ENCODE measurements at regions not wholly inside any gene's neighbourhood (a gene's known extent, or its start where the extent isn't known, plus 50 kb on each side); places are given as distances from the start of the nearest gene placed in this dataset.
A peak's percentile ranks its signal among the peaks of the same experiment; 100 is the strongest.
"Not testable (repeated sequence)": the region's sequence is repeated elsewhere in the genome, so short reads cannot be mapped to it uniquely, and the experiment has no call there.

GRCh38 chr5:38681029-38681706 is 124.7 kb upstream of the LIFR start:
- no peak for DNase-seq

- DNase-seq, result no peak
Observed at GRCh38 chr5:38681966-38682365, 125.5 kb upstream of the LIFR start.

DNA sequence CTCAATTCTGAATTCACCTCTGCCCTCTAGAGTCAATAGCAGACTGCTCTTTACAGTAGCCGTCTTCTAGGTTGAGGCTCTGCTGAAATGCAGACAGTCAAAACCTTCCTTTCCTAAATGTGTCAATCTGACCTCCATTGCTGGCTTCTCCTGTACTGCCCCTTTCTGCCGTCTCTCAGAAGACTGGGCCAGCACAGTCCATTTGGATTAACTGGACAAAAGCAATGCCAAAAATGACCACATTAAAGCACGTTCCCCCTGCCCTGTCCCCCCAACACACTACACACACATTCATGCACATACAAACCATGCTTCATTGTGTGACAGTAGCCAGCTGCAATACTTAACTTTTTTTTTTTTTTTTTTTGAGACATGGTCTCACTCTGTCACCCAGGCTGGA is 130.2 kb upstream of the LIFR start:
- no peak for DNase-seq

DNA sequence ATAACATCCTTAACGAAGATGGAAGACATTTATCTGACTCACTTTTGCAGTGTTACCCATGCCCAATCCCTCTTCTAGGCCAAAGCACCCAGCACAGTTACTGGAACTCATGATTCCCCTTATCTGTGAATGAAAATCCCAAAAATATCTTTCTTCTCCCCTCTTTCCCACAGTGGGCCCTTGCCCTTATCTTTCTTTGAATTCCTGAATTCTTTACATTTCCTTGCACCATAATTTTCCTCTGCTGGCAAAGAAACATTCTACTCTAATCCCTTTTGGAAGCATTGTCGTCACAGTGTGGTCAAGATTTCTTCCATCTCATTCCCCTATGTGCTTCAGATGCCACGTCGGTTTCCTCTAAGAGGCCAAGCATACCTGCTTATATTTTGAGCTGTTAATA is 135.9 kb upstream of the LIFR start:
- DNase-seq, result no peak

- DNase-seq, result no peak
Observed at GRCh38 chr5:38692781-38693527, 136.5 kb upstream of the LIFR start.

DNA sequence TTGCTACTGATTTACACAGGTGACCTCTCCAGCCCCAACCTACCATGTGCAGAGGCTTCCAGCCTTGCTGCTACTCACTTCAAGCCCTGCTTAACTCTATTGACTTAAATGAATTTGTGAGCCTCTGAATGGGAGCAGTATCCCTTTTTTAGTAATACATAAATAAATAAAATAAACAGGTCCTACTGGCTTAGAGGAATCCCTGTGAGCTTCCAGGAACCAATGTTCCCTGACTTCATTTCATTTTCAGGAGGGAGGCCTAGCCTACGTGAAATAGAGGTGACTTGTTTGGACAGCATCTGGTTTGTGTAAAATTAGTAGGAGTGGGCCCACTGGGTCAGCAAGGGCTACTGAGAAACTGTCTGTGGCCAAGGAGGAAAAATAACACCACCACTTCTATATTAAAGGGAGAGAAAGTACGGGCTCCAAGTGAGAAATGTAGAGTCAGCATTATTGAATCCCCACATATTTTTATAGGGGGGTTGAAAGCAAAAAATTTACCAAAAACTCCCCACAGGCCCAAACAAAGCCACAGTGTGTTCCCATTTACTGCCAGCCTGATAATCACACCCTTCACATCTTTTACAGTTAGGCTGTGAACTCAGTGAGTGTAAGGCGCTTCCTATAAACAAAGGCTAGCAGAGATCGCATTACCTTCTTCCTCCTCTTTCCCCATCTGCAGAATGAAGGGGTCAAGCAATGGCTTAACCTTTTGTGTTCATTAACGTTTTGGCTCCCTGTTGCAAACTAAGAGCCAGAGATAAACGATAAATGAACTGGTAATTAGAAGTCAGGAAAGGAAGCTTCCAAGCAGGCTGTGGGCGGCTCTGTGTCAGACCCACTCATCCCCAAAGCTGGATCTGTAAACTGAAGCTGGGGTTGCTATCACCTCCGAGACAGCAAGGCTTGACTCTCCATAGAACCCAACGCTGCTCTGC is 138.8 kb upstream of the LIFR start:
- no peak for DNase-seq

DNA sequence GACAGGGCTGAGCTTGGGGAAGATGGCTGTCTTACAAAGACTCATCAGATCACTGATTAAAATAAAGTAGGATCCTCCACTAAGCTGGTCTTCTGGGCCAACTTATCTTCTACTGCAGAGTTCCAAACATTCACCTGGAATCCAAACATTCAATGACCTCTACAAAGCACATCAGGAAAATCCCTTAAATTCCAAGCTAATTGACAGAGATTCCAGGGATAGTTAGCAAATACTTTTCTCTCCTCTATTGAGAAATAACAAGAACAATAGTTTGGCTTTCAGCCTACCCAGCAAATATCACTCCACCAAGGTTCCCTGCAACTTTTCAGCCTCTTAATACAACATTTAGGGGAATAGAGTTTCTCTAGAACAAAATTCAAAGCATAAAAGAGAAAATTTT is 140.6 kb upstream of the LIFR start:
- DNase-seq, result no peak

DNA sequence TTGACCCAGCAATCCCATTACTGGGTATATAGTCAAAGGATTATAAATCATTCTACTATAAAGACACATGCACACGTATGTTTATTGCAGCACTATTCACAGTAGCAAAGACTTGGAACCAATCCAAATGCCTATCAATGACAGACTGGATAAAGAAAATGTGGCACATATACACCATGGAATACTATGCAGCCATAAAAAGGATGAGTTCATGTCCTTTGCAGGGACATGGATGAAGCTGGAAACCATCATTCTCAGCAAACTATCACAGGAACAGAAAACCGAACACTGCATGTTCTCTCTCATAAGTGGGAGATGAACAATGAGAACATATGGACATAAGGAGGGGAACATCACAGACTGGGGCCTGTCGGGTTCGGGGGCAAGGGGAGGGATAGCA is 140.3 kb upstream of the OSMR start:
- DNase-seq, result not testable (repeated sequence)

- no peak for DNase-seq
Observed at GRCh38 chr5:38706376-38706775, 139.4 kb upstream of the OSMR start.

- peak; percentile 37 for DNase-seq
Observed at GRCh38 chr5:38707352-38708210, 138.2 kb upstream of the OSMR start.

DNA sequence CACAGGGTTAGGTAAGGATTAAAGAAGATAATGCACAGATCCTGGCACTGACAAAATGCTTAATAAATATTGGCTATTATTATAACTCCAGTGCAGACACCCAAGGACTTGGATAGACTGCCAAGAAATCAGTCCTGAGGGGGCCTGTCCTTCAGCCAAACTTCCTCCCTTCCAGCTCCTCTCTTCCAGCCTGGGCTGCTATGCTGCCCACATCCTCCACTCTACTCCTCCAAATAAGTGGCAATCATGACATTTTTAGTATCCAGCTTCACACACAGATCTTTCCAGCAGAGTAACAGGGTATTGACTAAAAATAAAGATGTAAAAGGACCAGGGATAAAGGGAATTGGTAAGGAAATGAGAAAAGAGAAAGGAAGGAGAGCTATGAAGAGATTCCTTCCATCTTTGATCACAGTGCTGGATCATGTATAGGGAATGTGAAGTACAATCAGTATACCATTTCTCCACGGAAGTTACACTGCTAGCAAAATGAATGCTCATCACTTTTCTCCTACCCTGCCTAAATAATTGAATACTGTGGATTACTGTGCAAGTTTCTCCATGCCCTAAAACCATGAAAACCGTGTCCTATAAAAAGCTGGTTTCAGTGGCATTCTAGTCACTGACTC is 136.0 kb upstream of the OSMR start:
- no peak for DNase-seq

DNA sequence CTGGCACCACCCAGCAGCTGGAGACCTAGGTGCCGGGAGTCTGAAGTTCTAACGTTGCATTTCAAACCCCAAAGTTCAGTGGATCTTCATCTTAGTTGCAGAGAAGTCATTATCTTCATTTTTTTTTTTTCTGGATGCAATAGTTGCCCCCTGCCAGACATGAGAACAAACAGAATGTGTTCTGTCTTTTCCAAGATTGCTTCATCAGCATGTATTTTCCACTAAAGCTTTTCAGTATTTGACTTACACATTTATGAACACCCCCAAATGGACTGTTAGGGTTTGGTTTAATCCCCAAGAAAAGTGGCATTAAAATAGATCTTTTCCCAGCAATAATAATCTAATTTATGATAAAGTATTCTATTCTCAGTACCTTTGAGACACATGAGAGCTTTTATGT is 135.2 kb upstream of the OSMR start:
- no peak for DNase-seq

GRCh38 chr5:38712391-38712790 is 133.4 kb upstream of the OSMR start:
- DNase-seq, result no peak

GRCh38 chr5:38714240-38714639 is 131.6 kb upstream of the OSMR start:
- no peak for DNase-seq

DNA sequence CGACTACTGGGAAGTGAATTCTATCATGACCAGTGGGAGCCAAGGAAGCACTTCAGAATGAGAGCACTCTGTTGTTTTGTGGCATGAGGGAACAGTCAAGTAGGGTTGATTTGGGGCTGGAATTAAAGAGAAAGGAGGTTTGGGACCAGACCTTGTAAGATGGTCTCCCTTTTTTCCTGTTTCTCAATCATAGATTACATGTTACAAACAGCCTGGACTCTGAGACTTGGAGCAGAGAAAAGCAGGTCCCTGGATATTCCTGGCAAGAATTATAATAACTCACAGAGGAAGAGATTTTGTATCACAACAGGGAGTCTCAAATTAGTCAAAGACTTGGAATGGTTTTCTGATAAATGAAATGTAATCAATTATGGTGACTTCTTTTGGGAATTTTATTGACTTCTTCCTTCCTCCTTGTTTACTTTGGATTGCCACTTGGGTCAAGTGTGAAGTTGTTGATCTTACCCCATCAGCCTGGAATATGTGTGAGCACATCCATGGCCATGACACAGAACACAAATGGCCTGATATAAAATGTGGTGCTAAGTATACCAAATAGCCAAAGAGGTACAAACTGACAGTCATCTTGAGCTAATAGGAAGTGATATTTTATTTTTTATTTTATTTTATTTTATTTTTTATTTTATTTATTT is 131.0 kb upstream of the OSMR start:
- DNase-seq, result no peak

DNA sequence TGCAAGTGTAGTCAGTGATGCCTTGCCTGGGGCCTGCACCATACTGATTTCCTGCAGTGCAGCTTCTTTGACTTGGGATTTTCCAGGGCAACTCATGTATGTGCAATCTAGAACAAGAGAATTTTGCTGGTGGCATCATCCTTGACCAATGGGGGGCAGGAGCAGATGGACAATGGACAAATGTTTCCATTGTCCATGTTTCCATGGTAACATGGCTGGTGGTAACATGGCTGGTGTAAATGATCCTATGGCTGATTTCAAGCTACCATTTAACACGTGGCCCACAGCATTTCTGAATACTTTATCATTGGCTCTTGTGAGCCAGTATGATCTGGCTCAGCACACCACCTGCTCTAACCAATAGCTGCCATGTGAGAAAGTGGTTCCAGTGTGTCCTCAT is 130.1 kb upstream of the OSMR start:
- no peak for DNase-seq

DNA sequence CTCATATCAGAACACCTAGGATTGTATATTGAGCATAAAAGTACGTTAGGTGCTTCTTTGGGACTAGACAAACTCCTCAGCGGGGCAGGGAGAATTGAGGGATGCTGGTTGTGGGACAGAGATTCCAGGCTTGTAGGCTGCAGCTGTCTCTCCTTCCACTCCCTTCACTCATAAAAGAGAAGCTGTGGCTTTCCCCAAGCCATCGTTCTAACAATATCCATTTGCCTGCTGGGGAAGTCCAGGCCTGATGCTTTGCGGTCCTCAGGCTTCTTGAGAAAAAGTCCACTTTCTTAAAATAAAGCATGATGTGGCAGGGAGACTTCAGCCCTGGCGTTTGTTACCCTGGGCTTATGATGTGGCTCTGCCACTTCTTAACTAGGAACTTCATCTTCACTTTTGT is 129.3 kb upstream of the OSMR start:
- DNase-seq, result no peak

GRCh38 chr5:38718771-38719391 is 126.9 kb upstream of the OSMR start:
- no peak for DNase-seq

- DNase-seq, result no peak
Observed at GRCh38 chr5:38719403-38719802, 126.4 kb upstream of the OSMR start.

DNA sequence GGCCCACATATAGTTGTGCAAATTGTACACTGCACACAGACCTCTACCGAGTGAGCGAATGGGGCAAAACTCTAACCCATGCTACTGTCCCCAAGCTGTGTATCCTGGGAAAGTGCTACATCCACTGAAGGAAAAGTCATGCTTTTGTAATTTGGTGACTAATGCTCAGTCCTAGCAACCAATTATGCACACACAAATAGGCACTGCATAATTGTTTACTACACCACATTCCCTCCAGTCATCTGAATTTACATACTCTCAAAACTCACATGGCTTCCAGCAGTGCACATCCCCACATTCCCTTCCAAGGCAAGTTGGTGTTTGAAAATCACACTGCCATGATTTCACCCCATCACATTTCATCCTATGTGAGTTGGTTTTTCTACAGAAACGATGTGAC is 125.9 kb upstream of the OSMR start:
- DNase-seq, result no peak

Measured in hematopoietic multipotent progenitor cell treated with erythropoietin and hydrocortisone succinate and interleukin-3 and kit ligand, for 8 days (in vitro differentiated cells).